NCI-H2029 (cell line): ENCODE measurements at regions not wholly inside any gene's neighbourhood (a gene's known extent, or its start where the extent isn't known, plus 50 kb on each side); places are given as distances from the start of the nearest gene placed in this dataset.
A peak's percentile ranks its signal among the peaks of the same experiment; 100 is the strongest.

ENCODE experiments used
- DNase-seq: peaks from one replicate; lab custom pipeline; 2025; lab: John Stamatoyannopoulos, UW

DNA sequence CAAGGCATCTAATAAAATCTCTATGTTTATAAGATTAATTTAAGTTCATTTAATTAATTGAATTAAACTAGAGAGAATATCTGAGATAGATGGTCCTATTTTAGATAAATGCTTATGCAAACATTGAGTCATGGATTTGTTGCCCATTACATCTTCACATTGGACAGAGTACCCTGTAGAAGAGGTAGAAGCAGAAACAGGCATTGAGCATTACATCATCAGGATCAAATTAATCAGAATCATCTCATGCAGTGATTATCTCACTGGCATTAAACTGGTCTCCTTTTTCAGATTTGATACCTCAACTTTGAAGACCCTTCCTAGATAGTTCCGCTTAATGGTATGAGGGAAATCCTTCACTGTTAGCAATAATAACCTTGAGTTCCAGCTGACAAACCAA, 469.6 kb upstream of the VRK2 start:
- no peak for DNase-seq

GRCh38 chr2:57597940-57598339, 448.7 kb upstream of the VRK2 start:
- DNase-seq: no peak

GRCh38 chr2:57598551-57598950, 448.1 kb upstream of the VRK2 start:
- no peak for DNase-seq

GRCh38 chr2:57602733-57603132, 443.9 kb upstream of the VRK2 start:
- DNase-seq: peak; percentile 19

- DNase-seq: no peak
Measured at GRCh38 chr2:57614988-57615387, 431.6 kb upstream of the VRK2 start.

- no peak for DNase-seq
Measured at GRCh38 chr2:57615855-57616556, 430.6 kb upstream of the VRK2 start.

DNA sequence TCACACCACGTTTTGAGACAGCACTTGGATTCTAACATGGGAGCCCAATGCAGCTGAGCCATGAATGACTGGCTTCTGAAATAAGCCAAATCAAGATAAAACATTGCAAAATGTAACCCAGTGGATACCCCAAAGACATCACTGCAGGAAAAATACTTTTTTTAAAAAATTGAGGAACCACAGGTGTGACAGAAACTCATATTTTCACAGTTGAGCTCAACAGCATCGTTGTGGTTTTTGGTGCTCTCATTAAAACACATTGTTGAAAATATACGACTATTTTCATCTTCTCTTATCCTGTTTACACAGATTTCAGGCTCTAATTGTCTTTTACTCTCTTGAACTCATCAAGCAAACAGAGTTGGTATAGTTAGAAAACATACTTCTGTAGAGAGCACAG, 429.3 kb upstream of the VRK2 start:
- no peak for DNase-seq

DNA sequence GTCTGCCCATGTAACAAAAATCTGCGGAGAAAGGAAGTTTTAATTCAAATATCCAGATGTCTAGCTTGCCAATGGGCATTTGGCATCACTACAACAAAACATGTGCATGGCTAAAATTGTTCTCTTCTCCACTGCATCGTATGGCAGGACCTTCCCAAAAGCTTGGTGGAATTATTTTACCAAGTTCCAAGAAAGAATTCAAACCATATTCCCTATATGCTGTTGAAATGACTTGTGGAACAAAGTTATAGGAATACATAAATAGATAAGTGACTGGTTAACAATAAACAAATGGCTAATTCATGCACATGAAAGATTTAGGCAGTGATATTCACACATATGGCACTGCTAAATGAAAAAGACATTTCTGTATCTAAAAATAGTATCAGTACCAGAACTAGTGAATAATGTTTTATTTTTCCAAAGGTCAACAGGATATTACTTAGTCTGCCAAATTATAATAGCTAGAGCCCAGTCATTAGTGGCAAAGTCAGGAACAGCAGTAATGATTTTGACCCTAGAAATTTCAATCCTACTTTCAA, 425.4 kb upstream of the VRK2 start:
- no peak for DNase-seq

DNA sequence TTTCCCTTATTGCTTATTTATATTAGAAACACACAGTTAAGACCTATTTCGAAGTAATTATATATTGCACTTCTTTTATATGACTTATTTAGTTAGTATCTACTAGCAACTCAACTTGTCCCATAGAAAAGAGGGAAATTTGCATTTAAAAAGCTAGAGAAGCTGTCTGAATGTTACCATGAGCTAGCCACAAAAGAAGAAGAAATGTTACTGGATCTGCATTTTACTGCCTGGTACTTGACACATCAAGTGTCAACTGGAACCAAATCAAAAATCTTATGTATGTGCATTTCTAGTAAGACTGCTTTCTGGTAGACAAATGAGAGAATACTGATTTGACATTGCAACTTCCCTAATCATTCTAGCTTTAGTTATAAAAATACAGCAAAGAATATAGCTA, 424.6 kb upstream of the VRK2 start:
- no peak for DNase-seq

- DNase-seq: no peak
Measured at GRCh38 chr2:57656198-57656597, 390.4 kb upstream of the VRK2 start.

- no peak for DNase-seq
Measured at GRCh38 chr2:57669570-57669969, 377.0 kb upstream of the VRK2 start.

DNA sequence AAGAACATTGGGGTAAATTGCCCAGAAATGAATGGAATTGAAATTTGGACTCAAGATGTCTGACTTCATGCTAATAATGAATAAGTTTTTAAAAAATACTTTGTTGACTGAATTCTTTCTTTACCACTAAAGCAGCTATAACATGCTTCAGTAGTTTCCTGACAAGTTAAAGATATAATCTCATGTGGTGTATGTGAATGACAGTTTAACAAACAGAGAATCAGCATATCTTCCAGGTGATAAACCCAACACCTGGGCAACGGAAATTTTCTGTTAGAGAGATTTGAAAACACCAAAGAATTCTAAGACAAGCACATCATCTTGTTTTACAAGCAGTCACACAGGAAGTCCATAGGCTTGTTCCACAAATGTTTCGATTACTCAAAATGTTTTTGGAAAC, 372.6 kb upstream of the VRK2 start:
- no peak for DNase-seq

GRCh38 chr2:57674743-57675142, 371.9 kb upstream of the VRK2 start:
- DNase-seq: no peak

DNA sequence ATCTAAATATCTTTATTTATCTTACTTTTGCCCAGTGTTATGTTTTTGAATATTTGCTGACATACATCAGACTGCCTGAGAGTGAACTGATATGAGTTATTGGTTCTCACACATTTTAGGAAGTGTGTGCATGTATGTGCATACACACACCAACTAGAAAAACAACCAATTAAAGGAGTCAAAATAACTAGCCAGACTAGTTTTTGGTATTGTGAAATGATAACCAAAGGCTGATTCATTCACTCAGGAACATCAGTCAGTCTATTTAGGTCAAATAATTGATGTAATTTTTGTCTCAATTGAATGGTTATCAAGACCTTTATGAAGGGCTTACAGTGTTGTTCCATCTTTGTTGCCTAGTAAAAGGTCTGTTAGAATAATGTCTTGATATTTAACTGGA, 369.3 kb upstream of the VRK2 start:
- DNase-seq: no peak

DNA sequence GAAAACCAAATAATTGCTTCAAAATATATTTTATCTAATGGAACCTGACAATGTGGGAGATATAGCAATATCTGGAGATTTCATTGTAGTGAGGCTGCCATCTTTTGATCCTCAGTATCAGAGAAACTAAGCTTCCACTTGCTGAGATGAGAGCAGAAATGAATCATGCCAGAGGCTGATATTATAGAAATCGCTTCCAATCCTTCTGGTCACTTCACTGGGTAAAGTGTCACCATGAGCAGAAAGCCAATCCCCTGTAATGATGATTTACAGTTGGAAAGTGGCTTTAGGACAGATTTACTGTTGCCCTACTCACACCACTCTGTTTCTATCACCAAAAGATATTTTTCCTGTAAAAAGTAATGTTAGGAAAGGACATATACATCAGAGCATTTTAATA, 365.0 kb upstream of the VRK2 start:
- no peak for DNase-seq

GRCh38 chr2:57685032-57685431, 361.6 kb upstream of the VRK2 start:
- DNase-seq: no peak

DNA sequence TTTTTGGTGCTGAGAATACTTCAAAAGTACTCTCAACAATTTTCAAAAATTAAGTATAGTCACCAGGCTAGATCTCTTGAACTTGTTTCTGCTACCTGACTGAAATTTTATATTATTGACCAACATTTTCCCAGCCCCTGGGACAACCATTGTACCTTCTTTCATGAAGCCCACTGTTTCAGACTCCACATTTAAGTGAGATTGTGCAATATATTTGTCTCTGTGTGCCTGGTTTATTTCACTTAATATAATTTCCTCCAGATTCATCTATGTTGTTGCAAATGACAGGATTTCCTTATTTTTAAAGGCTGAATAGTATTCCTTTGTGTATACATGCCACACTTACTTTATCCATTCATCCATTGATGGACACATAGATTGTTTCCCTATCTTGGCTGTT, 354.2 kb upstream of the VRK2 start:
- DNase-seq: no peak

GRCh38 chr2:57693177-57693576, 353.4 kb upstream of the VRK2 start:
- DNase-seq: no peak

- DNase-seq: no peak
Measured at GRCh38 chr2:57693965-57694364, 352.6 kb upstream of the VRK2 start.

DNA sequence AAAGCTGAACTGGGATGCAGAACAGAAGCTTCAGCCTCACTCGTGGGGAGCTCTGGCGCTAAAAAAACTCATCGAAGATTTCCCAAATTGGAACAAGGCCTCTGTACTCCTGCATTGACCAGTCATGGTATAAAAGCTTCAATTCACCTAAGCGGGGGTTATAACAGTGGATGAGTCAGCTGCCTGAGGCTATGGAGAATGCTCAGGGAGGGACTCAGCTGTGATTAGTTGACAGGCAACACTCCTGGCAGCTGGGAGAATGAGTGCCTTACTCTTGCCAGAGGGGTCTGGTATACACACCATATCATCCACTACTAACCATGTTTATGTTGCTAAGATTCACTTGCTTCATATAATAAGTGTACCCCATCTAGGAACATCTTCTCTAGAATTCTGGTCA, 350.6 kb upstream of the VRK2 start:
- no peak for DNase-seq

DNA sequence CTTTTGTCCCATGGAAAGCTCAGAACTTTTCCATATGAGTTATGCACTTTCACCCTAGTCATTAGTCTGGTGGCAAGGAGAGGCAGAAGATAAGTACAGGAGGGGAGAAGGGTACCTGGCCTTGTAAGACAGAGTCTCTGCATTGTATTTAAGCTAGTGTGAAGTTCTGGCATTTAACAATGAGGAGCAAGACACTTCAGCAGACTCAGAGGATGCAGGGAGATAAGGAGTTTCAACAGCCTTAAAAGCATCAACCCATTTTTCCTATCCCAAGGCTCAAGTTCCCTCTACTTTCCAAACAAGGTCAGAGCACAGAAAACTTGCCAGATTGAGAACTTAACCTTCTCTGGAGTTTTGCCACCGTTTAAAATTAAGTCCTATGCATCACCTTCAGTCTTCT, 348.2 kb upstream of the VRK2 start:
- no peak for DNase-seq

GRCh38 chr2:57698935-57699449, 347.6 kb upstream of the VRK2 start:
- no peak for DNase-seq

DNA sequence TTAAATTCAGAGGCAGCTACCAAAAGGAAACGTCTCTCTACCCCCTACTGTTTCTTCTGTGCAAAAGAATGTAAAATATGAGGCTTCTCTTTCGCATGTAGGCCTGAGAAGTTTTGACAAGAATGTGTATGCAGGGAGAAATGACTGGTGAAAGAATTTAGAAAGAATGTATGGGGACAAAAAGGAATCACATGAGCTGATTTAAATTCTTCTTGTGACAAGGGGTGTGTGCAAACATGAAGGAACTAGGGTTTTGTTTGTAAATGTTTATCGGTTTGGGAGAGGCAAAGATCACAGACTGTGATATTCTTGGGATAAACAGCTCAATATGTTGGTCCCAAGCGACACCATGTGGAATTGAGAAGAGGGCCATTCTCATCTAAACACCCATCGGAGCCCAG, 345.2 kb upstream of the VRK2 start:
- DNase-seq: no peak

- no peak for DNase-seq
Measured at GRCh38 chr2:57703407-57703806, 343.2 kb upstream of the VRK2 start.
